HepG2 (cell line): ENCODE measurements at regions not wholly inside any gene's neighbourhood (a gene's known extent, or its start where the extent isn't known, plus 50 kb on each side); places are given as distances from the start of the nearest gene placed in this dataset.

Source experiments
- ATAC-seq: fragments of 200-7000 bp; cut with Tn5 transposase; 3 replicates; pipeline ENCODE4 v1.9.1; 2020; ENCODE audit warnings: mild to moderate bottlenecking, moderate library complexity
- BruUV-seq: library from RNA; stranded (reverse); fragments of 400-500 nt; replicated peaks from 2 replicates; lab custom pipeline; 2021; lab: Mats Ljungman, UMichigan
- CTCF ChIA-PET: fragments of 300-600 bp; formaldehyde crosslinking; extraction: SDS; loops from one replicate; lab custom pipeline; 2021; ENCODE audit warnings: low total read pairs, inconsistent platforms, low intra/inter-chr PET ratio; lab: Yijun Ruan, JAX
- POLR2A ChIA-PET: fragments of 350-600 bp; sonication (Branson Sonifier 250); formaldehyde crosslinking; loops from one replicate; lab custom pipeline; 2020; ENCODE audit warnings: antibody characterized with exemption, inconsistent platforms; lab: Yijun Ruan, JAX
- DNase-seq: peaks from one replicate; pipeline ENCODE4 v3.0.0-alpha.2; 2015; ENCODE audit warnings: low spot score
- FAIRE-seq: peaks from 3 replicates; lab custom pipeline; 2011; peaks lifted over from hg19 to GRCh38; lab: Jason Lieb, UNC
- H2AFZ ChIP-seq: one replicate; pipeline ENCODE4 v1.6.1; 2011; ENCODE audit warnings: low read length, inconsistent platforms
- H3K27ac ChIP-seq: fragments of 300-600 bp; 3 replicates; pipeline ENCODE4 v1.8.0; 2011; ENCODE audit warnings: mixed run types, mild to moderate bottlenecking, mixed read lengths, low read length, inconsistent platforms; ENCODE audit not compliant: insufficient read depth; ENCODE audit errors: extremely low read length
- H3K27me3 ChIP-seq, 2 experiments: fragments of 200-600 bp in 1 of 2; 2 replicates in 1 of 2; 3 replicates in 1 of 2; pipeline versions ENCODE4 v1.6.0 to v1.8.0; 2011; ENCODE audit warnings: low read length in 2 of 2, mild to moderate bottlenecking in 2 of 2, moderate library complexity in 2 of 2, inconsistent platforms in 1 of 2; ENCODE audit not compliant: insufficient read depth in 2 of 2, control insufficient read depth in 1 of 2
- H3K36me3 ChIP-seq, 2 experiments: fragments of 200-600 bp in 1 of 2; replicated peaks in 1 of 2; 2 replicates in 1 of 2; 3 replicates in 1 of 2; pipeline versions ENCODE4 v1.5.1 to v1.8.0; 2011; ENCODE audit warnings: low read length in 2 of 2, inconsistent platforms in 1 of 2; ENCODE audit not compliant: insufficient read depth in 2 of 2, control insufficient read depth in 1 of 2
- H3K4me1 ChIP-seq: 2 replicates; pipeline ENCODE4 v1.5.1; 2012; ENCODE audit warnings: low read length, inconsistent platforms; ENCODE audit not compliant: insufficient read depth
- H3K4me2 ChIP-seq: 2 replicates; pipeline ENCODE4 v1.6.0; 2011; ENCODE audit warnings: low read depth, low read length, inconsistent platforms
- H3K4me3 ChIP-seq, 3 experiments: fragments of 200-600 bp in 1 of 3; sonication (generic), shearing (Covaris generic) in 1 of 3; replicated peaks in 1 of 3; 2 replicates each; pipeline ENCODE4 v1.5.1; 2011 to 2016; ENCODE audit warnings: low read length in 3 of 3, inconsistent platforms in 2 of 3, low read depth in 2 of 3, mild to moderate bottlenecking in 2 of 3, control low read depth in 1 of 3, mixed read lengths in 1 of 3; ENCODE audit not compliant: insufficient read depth in 1 of 3
- H3K79me2 ChIP-seq: one replicate; pipeline ENCODE4 v1.6.1; 2011; ENCODE audit warnings: low read length, inconsistent platforms; ENCODE audit not compliant: insufficient read depth
- H3K9ac ChIP-seq: 2 replicates; pipeline ENCODE4 v1.6.0; 2011; ENCODE audit warnings: mild to moderate bottlenecking, low read depth, low read length, inconsistent platforms; ENCODE audit not compliant: insufficient read depth
- H3K9me3 ChIP-seq: 2 replicates; pipeline ENCODE4 v1.5.1; 2012; ENCODE audit warnings: mild to moderate bottlenecking, low read length
- H4K20me1 ChIP-seq: 2 replicates; pipeline ENCODE4 v1.6.0; 2011; ENCODE audit warnings: inconsistent platforms, mild to moderate bottlenecking, low read length, moderate library complexity; ENCODE audit not compliant: insufficient read depth
- CBX1 ChIP-seq: IDR thresholded peaks from one replicate; pipeline ENCODE4 v1.6.1; 2016; ENCODE audit warnings: antibody characterized with exemption, low read depth
- CTCF ChIP-seq: sonication (generic); formaldehyde crosslinking; IDR thresholded peaks from 2 replicates; pipeline ENCODE4 v1.5.0; 2020; ENCODE audit warnings: mild to moderate bottlenecking, missing genetic modification reagents, moderate library complexity
- ETS1 ChIP-seq: sonication (generic); formaldehyde crosslinking; IDR thresholded peaks from 2 replicates; pipeline ENCODE4 v1.4.0; 2020; ENCODE audit warnings: missing genetic modification reagents
- HHEX ChIP-seq: IDR thresholded peaks from 2 replicates; pipeline ENCODE4 v1.6.1; 2016; ENCODE audit warnings: control low read depth
- JUN ChIP-seq: sonication (generic); formaldehyde crosslinking; IDR thresholded peaks from 2 replicates; pipeline ENCODE4 v1.4.0; 2020; ENCODE audit warnings: mild to moderate bottlenecking, missing genetic modification reagents
- MAFK ChIP-seq, 2 experiments: IDR thresholded peaks in 1 of 2; conservative IDR thresholded peaks in 1 of 2; 2 replicates each; pipeline ENCODE4 v1.6.1; 2011; ENCODE audit warnings: improper control_type of control experiment in 2 of 2, low read length in 2 of 2
- MAX ChIP-seq: IDR thresholded peaks from 2 replicates; pipeline ENCODE4 v1.6.1; 2012; ENCODE audit warnings: inconsistent platforms
- NFKBIZ ChIP-seq: IDR thresholded peaks from 2 replicates; pipeline ENCODE4 v1.6.1; 2018; ENCODE audit warnings: missing genetic modification reagents, missing compliant biosample characterization
- PHF21A ChIP-seq: sonication (generic); formaldehyde crosslinking; IDR thresholded peaks from 2 replicates; pipeline ENCODE4 v1.5.0; 2020; ENCODE audit warnings: mild to moderate bottlenecking, missing genetic modification reagents
- RBM22 ChIP-seq: fragments of 200-400 bp; formaldehyde crosslinking; optimal IDR thresholded peaks from 2 replicates; pipeline ENCODE3; 2017; ENCODE audit warnings: mild to moderate bottlenecking, low read length, moderate library complexity
- STAG1 ChIP-seq: sonication (generic); formaldehyde crosslinking; IDR thresholded peaks from 2 replicates; pipeline ENCODE4 v1.4.0; 2020; ENCODE audit warnings: missing genetic modification reagents
- WGBS: methylation state at CpG from one replicate; pipeline ENCODE4 v1.1.6; 2017; ENCODE audit warnings: low lambda C conversion rate; 5-methylcytosine and 5-hydroxymethylcytosine counted together
- in situ Hi-C: cut with HindIII; loops from 2 replicates; pipeline ENCODE4 v1.10.0; 2017; ENCODE audit warnings: low pct_unique_long_range_greater_than_20kb; ENCODE audit not compliant: extremely low pct_ligation_motif_present
- intact Hi-C: fragments of 100-400 bp; cut with micrococcal nuclease; formaldehyde crosslinking; loops from one replicate; pipeline ENCODE4 v1.10.0; 2022; ENCODE audit not compliant: unreplicated experiment

- peaks cover 16 to 91% of the 10 kb centered on the region in 2 experiments; a peak in 4 of 5 replicates for H3K27me3 ChIP-seq
- in situ Hi-C loops: no loop called here
- no peak for FAIRE-seq
Observed at GRCh38 chr2:2707206-2707991, 376.3 kb upstream of the MYT1L start.

GRCh38 chr2:2706306-2706705, 375.2 kb upstream of the MYT1L start:
- H3K27ac ChIP-seq: no peak overlapping the region
- in situ Hi-C loops (no loop called here), intact Hi-C loops (no loop called here)
- ATAC-seq (no peak), FAIRE-seq (no peak), DNase-seq (no peak)
- no peak overlapping the region for H3K9ac ChIP-seq
- no peaks in the 10 kb centered on the region for H3K79me2 ChIP-seq
- WGBS: 9% methylated on average over 10 of the region's 10 CpGs
- no peak for TF ChIP-seq NFKBIZ (CRISPR knock-in tag)
- TF ChIP-seq MAX: no peak
- peak; percentile 23; the same call in 1 of the 2 replicates for TF ChIP-seq STAG1 (CRISPR knock-in tag)
- TF ChIP-seq CTCF: peak; percentile 35
- TF ChIP-seq JUN (CRISPR knock-in tag): no peak
- no peaks in the 10 kb centered on the region for H3K4me1 ChIP-seq
- ChIA-PET POLR2A (no interaction called here), CTCF (no interaction called here)
- no peak overlapping the region for H3K4me3 ChIP-seq
- no peaks in the 10 kb centered on the region for H4K20me1 ChIP-seq
- no peak overlapping the region for H2AFZ ChIP-seq
- no peaks in the 10 kb centered on the region for H3K36me3 ChIP-seq
- BruUV-seq: no TSS peak
- no peak overlapping the region for H3K4me2 ChIP-seq
- peaks cover 16 to 91% of the 10 kb centered on the region in 2 experiments; a peak in 4 of 5 replicates for H3K27me3 ChIP-seq
- H3K9me3 ChIP-seq: no peaks in the 10 kb centered on the region

More at GRCh38 chr2:2707206-2707991, 376.3 kb upstream of the MYT1L start:
- H3K27ac ChIP-seq: no peak overlapping the region
- 11% methylated on average over 18 of the region's 19 CpGs for WGBS
- TF ChIP-seq ETS1: no peak
- TF ChIP-seq PHF21A (CRISPR knock-in tag): no peak
- no peak for TF ChIP-seq CBX1
- TF ChIP-seq RBM22: no peak
- no peak for TF ChIP-seq HHEX (CRISPR knock-in tag)
- peak in 1 of 2 experiments; percentile 4; a peak in 1 of 4 replicates for TF ChIP-seq MAFK (conservative IDR thresholded peaks at IDR 0.05 in 1 of 2, IDR thresholded peaks at IDR 0.05 in 1 of 2; ENCODE audit: low read length in 2 of 2)
- TF ChIP-seq, all 625 proteins: peak for 1
- Histone ChIP-seq H4K20me1 (no peaks in the 10 kb centered on the region), H3K36me3 (no peaks in the 10 kb centered on the region), H3K9ac (no peak overlapping the region), H3K4me3 (no peak overlapping the region), H3K9me3 (no peaks in the 10 kb centered on the region), H2AFZ (no peak overlapping the region), H3K4me1 (no peaks in the 10 kb centered on the region), H3K79me2 (no peaks in the 10 kb centered on the region), H3K4me2 (no peak overlapping the region)
- DNase-seq (no peak), ATAC-seq (no peak)
- BruUV-seq: no TSS peak
- ChIA-PET POLR2A (no interaction called here), CTCF (no interaction called here)
- intact Hi-C loops: no loop called here
